OCI-LY7 (cell line): ENCODE measurements at regions not wholly inside any gene's neighbourhood (a gene's known extent, or its start where the extent isn't known, plus 50 kb on each side); places are given as distances from the start of the nearest gene placed in this dataset.

Source experiments
- CTCF ChIP-seq: fragments of 200-600 bp; sonication (generic); conservative IDR thresholded peaks from 2 replicates; pipeline ENCODE4 v1.5.1; 2014; ENCODE audit warnings: mild to moderate bottlenecking, antibody characterized with exemption, low read length, moderate library complexity, mixed read lengths
- EZH2phosphoT487 ChIP-seq: fragments of 200-600 bp; sonication (generic); IDR thresholded peaks from 2 replicates; pipeline ENCODE4 v1.6.1; 2018; ENCODE audit warnings: low read depth, borderline replicate concordance, mild to moderate bottlenecking, mixed run types, antibody characterized with exemption, low read length, moderate library complexity, mixed read lengths

GRCh38 chr12:87182696-87183233 is 846.4 kb downstream of the C12orf50 start:
- TF ChIP-seq CTCF (no peak), EZH2phosphoT487 (no peak)
